ENCODE measurements at regions not wholly inside any gene's neighbourhood (a gene's known extent, or its start where the extent isn't known, plus 50 kb on each side); places are given as distances from the start of the nearest gene placed in this dataset.

- DNase-seq (no peak), ATAC-seq (ENCODE audit: insufficient read depth, low FRiP score) (no peak)
- no peak for TF ChIP-seq CTCF (IDR thresholded peaks at IDR 0.05; ENCODE audit: control extremely low read depth, extremely low read depth)
- Histone ChIP-seq H3K27ac (ENCODE audit: low read depth in 1 of 2, low read length in 1 of 2) (no peak overlapping the region), H3K9ac (ENCODE audit: insufficient read depth in 1 of 2, low read length in 2 of 2) (no peak overlapping the region), H3K27me3 (ENCODE audit: control insufficient read depth in 3 of 3, insufficient read depth in 3 of 3, low read length in 2 of 3) (no peaks in the 10 kb centered on the region), H3K9me3 (ENCODE audit: control insufficient read depth in 4 of 4, insufficient read depth in 3 of 4, low read length in 3 of 4) (no peaks in the 10 kb centered on the region), H3K4me1 (ENCODE audit: control insufficient read depth in 5 of 5, insufficient read depth in 5 of 5, low read length in 5 of 5) (no peaks in the 10 kb centered on the region), H3K4me3 (no peak overlapping the region), H3K36me3 (ENCODE audit: control insufficient read depth in 4 of 4, insufficient read depth in 4 of 4, low read length in 4 of 4) (no peaks in the 10 kb centered on the region)
Observed at GRCh38 chr5:44446399-44446798, 57.2 kb upstream of the FGF10 start.

GRCh38 chr5:44443172-44443571, 54.0 kb upstream of the FGF10 start:
- no peaks in the 10 kb centered on the region for H3K4me1 ChIP-seq (ENCODE audit: control insufficient read depth in 5 of 5, insufficient read depth in 5 of 5, low read length in 5 of 5)
- ATAC-seq (ENCODE audit: insufficient read depth, low FRiP score) (no peak), DNase-seq (no peak)
- H3K36me3 ChIP-seq (ENCODE audit: control insufficient read depth in 4 of 4, insufficient read depth in 4 of 4, low read length in 4 of 4) = no peaks in the 10 kb centered on the region
- 85 to 86% methylated on average over 2 of the region's 2 CpGs for WGBS, 2 donors
- H3K9ac ChIP-seq (ENCODE audit: insufficient read depth in 1 of 2, low read length in 2 of 2) = no peak overlapping the region
- no peak overlapping the region for H3K4me3 ChIP-seq
- no peaks in the 10 kb centered on the region for H3K27me3 ChIP-seq (ENCODE audit: control insufficient read depth in 3 of 3, insufficient read depth in 3 of 3, low read length in 2 of 3)
- H3K9me3 ChIP-seq (ENCODE audit: control insufficient read depth in 4 of 4, insufficient read depth in 3 of 4, low read length in 3 of 4) = no peaks in the 10 kb centered on the region
- no peak overlapping the region for H3K27ac ChIP-seq (ENCODE audit: low read depth in 1 of 2, low read length in 1 of 2)
- TF ChIP-seq CTCF (IDR thresholded peaks at IDR 0.05; ENCODE audit: control extremely low read depth, extremely low read depth) = no peak

GRCh38 chr5:44441460-44441859, 52.2 kb upstream of the FGF10 start:
- no peak for TF ChIP-seq CTCF (IDR thresholded peaks at IDR 0.05; ENCODE audit: control extremely low read depth, extremely low read depth)
- Histone ChIP-seq H3K4me3 (no peak overlapping the region), H3K4me1 (ENCODE audit: control insufficient read depth in 5 of 5, insufficient read depth in 5 of 5, low read length in 5 of 5) (no peaks in the 10 kb centered on the region), H3K36me3 (ENCODE audit: control insufficient read depth in 4 of 4, insufficient read depth in 4 of 4, low read length in 4 of 4) (no peaks in the 10 kb centered on the region), H3K9me3 (ENCODE audit: control insufficient read depth in 4 of 4, insufficient read depth in 3 of 4, low read length in 3 of 4) (no peaks in the 10 kb centered on the region), H3K27me3 (ENCODE audit: control insufficient read depth in 3 of 3, insufficient read depth in 3 of 3, low read length in 2 of 3) (no peaks in the 10 kb centered on the region), H3K27ac (ENCODE audit: low read depth in 1 of 2, low read length in 1 of 2) (no peak overlapping the region), H3K9ac (ENCODE audit: insufficient read depth in 1 of 2, low read length in 2 of 2) (no peak overlapping the region)
- no peak for ATAC-seq (ENCODE audit: insufficient read depth, low FRiP score)
- no peak for DNase-seq

- Histone ChIP-seq H3K27ac (ENCODE audit: low read depth in 1 of 2, low read length in 1 of 2) (no peak overlapping the region), H3K9me3 (ENCODE audit: control insufficient read depth in 4 of 4, insufficient read depth in 3 of 4, low read length in 3 of 4) (no peaks in the 10 kb centered on the region), H3K4me1 (ENCODE audit: control insufficient read depth in 5 of 5, insufficient read depth in 5 of 5, low read length in 5 of 5) (no peaks in the 10 kb centered on the region), H3K27me3 (ENCODE audit: control insufficient read depth in 3 of 3, insufficient read depth in 3 of 3, low read length in 2 of 3) (no peaks in the 10 kb centered on the region), H3K36me3 (ENCODE audit: control insufficient read depth in 4 of 4, insufficient read depth in 4 of 4, low read length in 4 of 4) (no peaks in the 10 kb centered on the region), H3K9ac (ENCODE audit: insufficient read depth in 1 of 2, low read length in 2 of 2) (no peak overlapping the region), H3K4me3 (no peak overlapping the region)
- ATAC-seq (ENCODE audit: insufficient read depth, low FRiP score) (no peak), DNase-seq (no peak)
- no peak for TF ChIP-seq CTCF (IDR thresholded peaks at IDR 0.05; ENCODE audit: control extremely low read depth, extremely low read depth)
Observed at GRCh38 chr5:44440186-44440585, 51.0 kb upstream of the FGF10 start.
